ENCODE measurements at regions not wholly inside any gene's neighbourhood (a gene's known extent, or its start where the extent isn't known, plus 50 kb on each side); places are given as distances from the start of the nearest gene placed in this dataset.
"Not testable (repeated sequence)": the region's sequence is repeated elsewhere in the genome, so short reads cannot be mapped to it uniquely, and the experiment has no call there.

- no peak for DNase-seq (ENCODE audit: low read depth, low spot score)
Measured at GRCh38 chr2:57693965-57694364, 352.6 kb upstream of the VRK2 start.

GRCh38 chr2:57696016-57696415 lies 350.6 kb upstream of the VRK2 start:
- DNase-seq (ENCODE audit: low read depth, low spot score): no peak

- no peak for DNase-seq (ENCODE audit: low read depth, low spot score)
Measured at GRCh38 chr2:57698392-57698791, 348.2 kb upstream of the VRK2 start.

DNA sequence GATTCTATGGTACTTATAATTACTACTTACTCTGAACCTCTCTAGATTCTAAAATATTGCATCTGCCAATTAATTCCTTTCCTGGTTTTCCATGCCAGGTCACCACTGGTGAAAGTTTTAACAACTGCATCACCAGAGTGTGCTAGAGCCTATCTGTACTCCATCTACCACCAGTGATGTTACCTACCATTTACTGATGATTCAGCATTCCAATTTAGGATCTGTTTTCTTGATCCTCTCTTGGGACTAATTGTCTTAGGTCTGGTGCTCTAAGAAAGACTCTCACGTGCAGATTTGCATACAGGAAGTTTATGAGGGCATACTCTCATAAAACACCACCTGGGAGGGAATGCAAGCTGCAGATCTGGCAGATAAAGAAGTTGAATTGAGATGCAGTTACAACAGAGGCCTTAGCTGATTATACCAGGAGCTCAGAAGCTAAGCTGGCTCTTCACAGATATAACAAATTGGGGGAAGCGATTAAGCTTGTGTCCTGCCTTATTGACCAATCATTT lies 347.6 kb upstream of the VRK2 start:
- DNase-seq (ENCODE audit: low read depth, low spot score): no peak

- DNase-seq (ENCODE audit: low read depth, low spot score): no peak
Measured at GRCh38 chr2:57701391-57701791, 345.2 kb upstream of the VRK2 start.

- DNase-seq (ENCODE audit: low read depth, low spot score): no peak
Measured at GRCh38 chr2:57703407-57703806, 343.2 kb upstream of the VRK2 start.

DNA sequence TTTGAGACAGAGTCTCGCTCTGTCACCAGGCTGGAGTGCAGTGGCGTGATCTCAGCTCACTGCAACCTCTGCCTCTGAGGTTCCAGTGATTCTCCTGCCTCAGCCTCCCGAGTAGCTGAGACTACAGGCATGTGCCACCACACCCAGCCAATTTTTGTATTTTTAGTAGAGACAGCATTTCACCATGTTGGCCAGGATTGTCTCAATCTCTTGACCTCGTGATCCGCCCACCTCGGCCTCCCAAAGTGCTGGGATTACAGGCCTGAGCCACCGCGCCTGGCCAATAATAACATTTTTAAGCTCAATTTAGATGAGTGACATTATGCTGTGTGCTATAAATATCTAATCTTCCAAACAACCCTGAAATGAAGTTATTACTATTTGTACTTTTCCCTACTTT lies 338.8 kb upstream of the VRK2 start:
- not testable (repeated sequence) for DNase-seq (ENCODE audit: low read depth, low spot score)

DNA sequence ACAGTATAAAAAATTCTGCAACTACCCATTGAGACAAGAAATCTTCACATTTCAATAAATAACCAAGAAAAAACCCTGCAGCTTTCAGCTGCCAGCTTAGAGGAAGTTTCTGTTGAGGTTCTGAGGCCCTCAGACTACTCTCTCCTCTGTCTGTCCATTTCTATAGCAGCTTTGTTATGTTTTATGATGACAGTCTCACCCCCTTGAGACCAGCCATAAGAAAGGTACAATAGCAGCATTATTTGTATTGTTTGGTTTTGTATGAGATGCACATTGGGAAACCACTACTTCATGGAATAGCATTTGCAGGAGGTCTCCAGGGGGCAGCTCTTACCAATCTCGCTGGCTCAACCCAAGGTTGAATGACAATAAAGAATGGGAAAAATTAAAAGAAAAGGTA lies 334.6 kb upstream of the VRK2 start:
- no peak for DNase-seq (ENCODE audit: low read depth, low spot score)

- DNase-seq (ENCODE audit: low read depth, low spot score): peak; percentile 26
Measured at GRCh38 chr2:57720728-57721627, 325.6 kb upstream of the VRK2 start.

GRCh38 chr2:57725337-57725947 lies 321.2 kb upstream of the VRK2 start:
- DNase-seq (ENCODE audit: low read depth, low spot score): no peak

- DNase-seq (ENCODE audit: low read depth, low spot score): no peak
Measured at GRCh38 chr2:57726294-57726693, 320.3 kb upstream of the VRK2 start.

GRCh38 chr2:57728691-57729090 lies 317.9 kb upstream of the VRK2 start:
- DNase-seq (ENCODE audit: low read depth, low spot score): no peak

- no peak for DNase-seq (ENCODE audit: low read depth, low spot score)
Measured at GRCh38 chr2:57733956-57734355, 312.6 kb upstream of the VRK2 start.

- no peak for DNase-seq (ENCODE audit: low read depth, low spot score)
Measured at GRCh38 chr2:57740891-57741290, 305.7 kb upstream of the VRK2 start.

DNA sequence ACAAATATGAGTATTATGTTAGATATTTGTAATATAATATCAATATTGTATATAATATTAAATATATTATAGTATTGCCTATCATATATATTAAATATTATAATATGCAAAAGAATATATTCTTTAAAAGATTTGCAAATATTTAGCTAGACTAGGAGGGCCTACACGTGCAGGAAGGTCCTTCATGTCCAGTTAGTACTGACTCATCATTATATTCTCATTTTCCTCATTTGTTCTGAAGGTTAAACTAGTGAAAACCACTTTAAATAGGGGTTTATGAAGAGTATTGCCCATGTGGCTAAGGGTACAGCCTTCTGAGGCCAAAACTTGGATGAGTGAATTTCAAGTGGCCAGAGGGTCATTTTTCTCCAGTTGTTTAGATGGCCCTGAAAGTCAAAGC lies 293.0 kb upstream of the VRK2 start:
- no peak for DNase-seq (ENCODE audit: low read depth, low spot score)

DNA sequence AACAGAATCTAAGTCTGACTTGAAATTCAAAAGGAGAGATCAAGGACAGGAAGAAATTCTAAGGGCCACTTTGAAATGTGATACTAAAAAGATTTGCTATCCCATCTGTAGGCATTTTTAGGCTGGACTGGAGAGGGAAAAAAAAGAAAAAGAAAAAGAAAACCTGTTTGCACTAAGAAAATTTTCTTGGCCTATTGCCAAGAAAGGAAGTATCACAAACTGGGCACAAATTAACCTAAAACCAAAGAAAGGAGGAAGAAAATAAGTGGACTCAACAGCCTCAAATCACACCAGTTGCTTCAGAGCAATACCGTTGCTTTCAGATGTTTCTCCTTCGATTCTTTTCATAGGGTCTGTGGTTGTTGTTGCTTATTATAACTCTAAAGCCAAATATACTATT lies 287.9 kb upstream of the VRK2 start:
- DNase-seq (ENCODE audit: low read depth, low spot score): no peak

DNA sequence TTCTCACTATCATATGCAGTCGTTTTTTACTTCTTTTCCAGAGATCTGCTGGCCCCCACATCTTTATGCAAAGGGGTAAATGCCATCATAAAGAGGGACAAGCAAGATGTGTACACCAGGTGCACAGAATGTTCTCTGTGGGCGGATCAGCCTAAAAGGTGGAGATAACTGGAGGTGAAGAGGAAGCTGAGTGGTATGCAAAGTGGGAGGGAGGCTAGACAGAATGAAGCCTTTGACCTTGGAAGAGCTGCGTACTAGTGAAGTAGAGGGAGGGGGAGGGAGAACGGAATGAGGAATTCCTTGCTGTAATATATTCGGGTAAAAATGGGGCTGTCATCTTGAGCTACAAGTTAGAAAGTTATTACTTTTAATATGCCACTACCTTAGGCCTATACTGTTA lies 287.5 kb upstream of the VRK2 start:
- no peak for DNase-seq (ENCODE audit: low read depth, low spot score)

DNA sequence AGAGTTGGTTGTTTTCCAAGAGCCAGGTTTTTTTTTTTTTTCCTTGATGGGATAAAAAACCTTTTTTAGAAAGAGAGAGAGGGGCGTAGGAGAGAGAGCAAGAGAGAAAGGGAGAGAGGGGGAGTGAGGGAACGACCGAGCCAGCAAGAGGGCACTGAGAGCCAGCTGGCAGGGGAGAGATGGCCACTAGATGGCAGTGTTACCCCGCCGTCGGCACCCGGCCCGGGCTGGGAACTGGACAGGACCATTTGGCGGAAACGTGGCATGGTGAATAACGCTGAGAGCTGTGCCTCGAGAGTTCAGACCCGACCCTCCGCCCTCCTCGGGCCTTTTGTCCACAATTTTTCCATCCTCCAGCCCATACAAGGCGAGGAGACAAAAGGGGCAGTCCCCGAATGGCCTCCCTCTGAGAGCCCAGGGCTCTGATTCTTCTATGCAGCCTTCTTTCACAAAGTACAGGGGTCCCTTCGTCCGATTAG lies 286.7 kb upstream of the VRK2 start:
- DNase-seq (ENCODE audit: low read depth, low spot score): peak; percentile 31

GRCh38 chr2:57760381-57760801 lies 286.2 kb upstream of the VRK2 start:
- DNase-seq (ENCODE audit: low read depth, low spot score): no peak

- DNase-seq (ENCODE audit: low read depth, low spot score): no peak
Measured at GRCh38 chr2:57776916-57777315, 269.7 kb upstream of the VRK2 start.

GRCh38 chr2:57782587-57782986 lies 264.0 kb upstream of the VRK2 start:
- DNase-seq (ENCODE audit: low read depth, low spot score): no peak

GRCh38 chr2:57793310-57793709 lies 253.3 kb upstream of the VRK2 start:
- no peak for DNase-seq (ENCODE audit: low read depth, low spot score)

GRCh38 chr2:57796527-57796926 lies 250.1 kb upstream of the VRK2 start:
- DNase-seq (ENCODE audit: low read depth, low spot score): no peak

Measured in brain pericyte (primary cell).